IMR-90 (cell line): ENCODE measurements at regions not wholly inside any gene's neighbourhood (a gene's known extent, or its start where the extent isn't known, plus 50 kb on each side); places are given as distances from the start of the nearest gene placed in this dataset.

ENCODE experiments used
- ATAC-seq: fragments of 200-7000 bp; cut with Tn5 transposase; 2 replicates; pipeline ENCODE4 v1.9.1; 2020; ENCODE audit warnings: low read depth, mild to moderate bottlenecking, moderate library complexity
- BruUV-seq: library from RNA; stranded (reverse); fragments of 400-500 nt; replicated peaks from 2 replicates; lab custom pipeline; 2021; lab: Mats Ljungman, UMichigan
- CTCF ChIA-PET: fragments of 300-600 bp; formaldehyde crosslinking; extraction: SDS; loops from one replicate; lab custom pipeline; 2021; ENCODE audit warnings: antibody characterized with exemption; lab: Yijun Ruan, JAX
- POLR2A ChIA-PET: fragments of 300-600 bp; sonication (Branson Sonifier 250); formaldehyde crosslinking; loops from one replicate; lab custom pipeline; 2022; ENCODE audit warnings: antibody characterized with exemption; ENCODE audit not compliant: unreplicated experiment; lab: Charles Lee
- DNase-seq: peaks from one replicate; pipeline ENCODE4 v3.0.0; 2013
- H2AFZ ChIP-seq: replicated peaks from 2 replicates; pipeline ENCODE3; 2013; ENCODE audit warnings: low read length, mild to moderate bottlenecking; ENCODE audit not compliant: poor library complexity
- H2AK5ac ChIP-seq: 2 replicates; pipeline ENCODE4 v1.6.1; 2013; ENCODE audit warnings: low read depth, low read length, inconsistent platforms
- H2AK9ac ChIP-seq: replicated peaks from 2 replicates; pipeline ENCODE3; 2013; ENCODE audit warnings: mild to moderate bottlenecking, low read depth, low read length, moderate library complexity; ENCODE audit not compliant: poor library complexity
- H2BK120ac ChIP-seq: 2 replicates; pipeline ENCODE4 v1.6.1; 2013; ENCODE audit warnings: low read depth, low read length, inconsistent platforms
- H2BK15ac ChIP-seq: 3 replicates; pipeline ENCODE4 v1.6.1; 2013; ENCODE audit warnings: low read depth, low read length, inconsistent platforms
- H2BK20ac ChIP-seq: 2 replicates; pipeline ENCODE4 v1.6.1; 2013; ENCODE audit warnings: low read depth, mild to moderate bottlenecking, inconsistent platforms, low read length, moderate library complexity
- H2BK5ac ChIP-seq: 2 replicates; pipeline ENCODE4 v1.6.1; 2013; ENCODE audit warnings: mild to moderate bottlenecking, low read depth, low read length, inconsistent platforms; ENCODE audit not compliant: poor library complexity, severe bottlenecking
- H3K14ac ChIP-seq: replicated peaks from 2 replicates; pipeline ENCODE4 v1.6.1; 2013; ENCODE audit warnings: low read depth, low read length, inconsistent platforms
- H3K18ac ChIP-seq: 2 replicates; pipeline ENCODE4 v1.6.1; 2013; ENCODE audit warnings: low read depth, low read length, control low read depth
- H3K23ac ChIP-seq: 2 replicates; pipeline ENCODE4 v1.6.1; 2013; ENCODE audit warnings: low read depth, low read length, inconsistent platforms
- H3K27ac ChIP-seq: 2 replicates; pipeline ENCODE4 v1.5.1; 2013; ENCODE audit warnings: mild to moderate bottlenecking, control low read depth, low read length; ENCODE audit not compliant: insufficient read depth
- H3K27me3 ChIP-seq: 2 replicates; pipeline ENCODE4 v1.6.1; 2013; ENCODE audit warnings: low read length; ENCODE audit not compliant: control insufficient read depth, insufficient read depth
- H3K36me3 ChIP-seq: 2 replicates; pipeline ENCODE4 v1.6.1; 2013; ENCODE audit warnings: low read length, mixed read lengths; ENCODE audit not compliant: control insufficient read depth, insufficient read depth
- H3K4ac ChIP-seq: 2 replicates; pipeline ENCODE4 v1.6.1; 2013; ENCODE audit warnings: low read depth, low read length, inconsistent platforms
- H3K4me1 ChIP-seq: 2 replicates; pipeline ENCODE4 v1.6.1; 2013; ENCODE audit warnings: low read length, mixed read lengths; ENCODE audit not compliant: control insufficient read depth, insufficient read depth
- H3K4me2 ChIP-seq: 2 replicates; pipeline ENCODE4 v1.6.1; 2013; ENCODE audit warnings: low read depth, mild to moderate bottlenecking, control low read depth, low read length, moderate library complexity
- H3K4me3 ChIP-seq: 2 replicates; pipeline ENCODE4 v1.5.1; 2013; ENCODE audit warnings: low read depth, mild to moderate bottlenecking, control low read depth, low read length, moderate library complexity; ENCODE audit not compliant: insufficient read depth
- H3K56ac ChIP-seq: 2 replicates; pipeline ENCODE4 v1.6.1; 2013; ENCODE audit warnings: low read length, inconsistent platforms; ENCODE audit not compliant: insufficient read depth; ENCODE audit errors: extremely low read depth
- H3K79me1 ChIP-seq, 2 experiments: 2 replicates each; pipeline ENCODE4 v1.6.1; 2013; ENCODE audit warnings: low read length in 2 of 2, inconsistent platforms in 1 of 2, low read depth in 1 of 2
- H3K9ac ChIP-seq: 2 replicates; pipeline ENCODE4 v1.6.1; 2013; ENCODE audit warnings: low read depth, low read length, control low read depth
- H3K9me1 ChIP-seq: 2 replicates; pipeline ENCODE4 v1.6.1; 2013; ENCODE audit warnings: low read length, inconsistent platforms; ENCODE audit not compliant: insufficient read depth
- H3K9me3 ChIP-seq: 2 replicates; pipeline ENCODE4 v1.6.1; 2013; ENCODE audit warnings: low read length; ENCODE audit not compliant: control insufficient read depth, insufficient read depth
- H4K20me1 ChIP-seq: 2 replicates; pipeline ENCODE4 v1.6.1; 2013; ENCODE audit warnings: low read length, inconsistent platforms; ENCODE audit not compliant: insufficient read depth
- H4K5ac ChIP-seq: 2 replicates; pipeline ENCODE4 v1.6.1; 2013; ENCODE audit warnings: mild to moderate bottlenecking, low read depth, low read length, control low read depth
- H4K8ac ChIP-seq, 2 experiments: 2 replicates each; pipeline ENCODE4 v1.6.1; 2013; ENCODE audit warnings: low read depth in 2 of 2, low read length in 2 of 2, control low read depth in 1 of 2, inconsistent platforms in 1 of 2
- H4K91ac ChIP-seq: 2 replicates; pipeline ENCODE4 v1.6.1; 2013; ENCODE audit warnings: low read depth, low read length, inconsistent platforms; ENCODE audit not compliant: insufficient read depth
- MAFK ChIP-seq: IDR thresholded peaks from 2 replicates; pipeline ENCODE4 v1.6.1; 2012; ENCODE audit warnings: low read depth, low read length, improper control_type of control experiment
- MAZ ChIP-seq: IDR thresholded peaks from 2 replicates; pipeline ENCODE4 v1.6.1; 2012; ENCODE audit warnings: low read depth, mild to moderate bottlenecking, low read length, improper control_type of control experiment, moderate library complexity, borderline replicate concordance
- MXI1 ChIP-seq: IDR thresholded peaks from 2 replicates; pipeline ENCODE4 v1.6.1; 2012; ENCODE audit warnings: low read depth, mild to moderate bottlenecking, low read length, moderate library complexity, borderline replicate concordance
- WGBS, 2 experiments: methylation state at CpG; one replicate each; pipeline versions ENCODE4 v1.1.5 to v1.1.7; 2013; ENCODE audit warnings: missing lambda C conversion rate in 2 of 2; ENCODE audit not compliant: insufficient read length in 1 of 2; ENCODE audit errors: extremely low coverage in 2 of 2; 5-methylcytosine and 5-hydroxymethylcytosine counted together
- dilution Hi-C: fragments of 300-500 bp; cut with HindIII; formaldehyde crosslinking; loops from one replicate; pipeline ENCODE4 v1.14.3; 2018; ENCODE audit warnings: low sequenced_read_pairs; ENCODE audit not compliant: unreplicated experiment
- in situ Hi-C: fragments of 300-500 bp; cut with MboI; formaldehyde crosslinking; loops from 3 replicates; pipeline ENCODE4 v1.14.3; 2019; ENCODE audit warnings: low sequenced_read_pairs, inconsistent platforms, mixed read lengths
- intact Hi-C: fragments of 100-400 bp; cut with micrococcal nuclease; formaldehyde crosslinking; loops from 2 replicates; pipeline ENCODE4 v1.10.0; 2022
- TF ChIP-seq, protein P1 (sequence below): fragments of 150-350 bp; IDR thresholded peaks from 2 replicates; pipeline ENCODE4 v1.6.1; 2017; ENCODE audit warnings: mild to moderate bottlenecking, antibody characterized with exemption, low read length, low read depth

DNA sequence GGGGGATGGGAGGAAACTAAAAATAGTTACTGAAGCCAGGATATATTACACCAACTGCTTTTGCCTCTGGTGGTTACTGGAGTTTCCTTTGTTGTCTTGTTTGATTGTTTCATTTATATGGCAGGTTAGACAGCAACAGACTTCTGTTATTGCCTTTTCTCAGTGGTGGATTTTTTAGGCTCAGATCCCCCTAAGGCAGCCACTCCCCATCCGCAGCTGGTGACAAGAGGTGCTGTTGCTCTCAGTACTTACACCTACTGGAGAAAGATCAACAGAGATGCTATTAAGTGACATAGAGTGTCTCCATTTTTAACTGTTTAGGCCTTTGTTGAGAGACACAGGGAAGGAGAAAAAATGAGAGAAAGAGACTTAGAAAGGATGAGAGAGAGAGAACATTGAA is 552.1 kb downstream of the PKHD1 start:
- Histone ChIP-seq H2BK15ac (no peak overlapping the region), H2BK5ac (no peak overlapping the region), H4K91ac (no peak overlapping the region), H3K4me3 (no peak overlapping the region), H3K36me3 (no peaks in the 10 kb centered on the region), H3K18ac (no peak overlapping the region), H3K4me1 (no peaks in the 10 kb centered on the region), H2AK9ac (no peak overlapping the region), H4K5ac (no peak overlapping the region), H4K8ac (no peak overlapping the region), H3K79me1 (no peaks in the 10 kb centered on the region), H3K9me3 (0 out of 2 replicates have a peak, but pooled peaks cover 2% of the 10 kb centered on the region), H3K9ac (no peak overlapping the region), H3K56ac (no peak overlapping the region), H3K9me1 (no peaks in the 10 kb centered on the region), H2BK20ac (no peak overlapping the region), H2AFZ (no peak overlapping the region), H2AK5ac (no peak overlapping the region), H4K20me1 (no peaks in the 10 kb centered on the region), H3K14ac (no peak overlapping the region), H3K27me3 (no peaks in the 10 kb centered on the region), H2BK120ac (no peak overlapping the region), H3K23ac (no peak overlapping the region), H3K27ac (no peak overlapping the region), H3K4ac (no peak overlapping the region), H3K4me2 (no peak overlapping the region)
- TF ChIP-seq MXI1, result no peak
- TF ChIP-seq MAFK, result no peak
- TF ChIP-seq MAZ, result no peak
- TF ChIP-seq, protein P1, sequence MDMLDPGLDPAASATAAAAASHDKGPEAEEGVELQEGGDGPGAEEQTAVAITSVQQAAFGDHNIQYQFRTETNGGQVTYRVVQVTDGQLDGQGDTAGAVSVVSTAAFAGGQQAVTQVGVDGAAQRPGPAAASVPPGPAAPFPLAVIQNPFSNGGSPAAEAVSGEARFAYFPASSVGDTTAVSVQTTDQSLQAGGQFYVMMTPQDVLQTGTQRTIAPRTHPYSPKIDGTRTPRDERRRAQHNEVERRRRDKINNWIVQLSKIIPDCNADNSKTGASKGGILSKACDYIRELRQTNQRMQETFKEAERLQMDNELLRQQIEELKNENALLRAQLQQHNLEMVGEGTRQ, result no peak
- ATAC-seq, result no peak
- ChIA-PET CTCF (interaction anchor here (0.7 kb wide), 1 partner anchor 190 kb away, joined by 3 read pairs; no protein-coding TSS in a partner anchor), POLR2A (no interaction called here)
- in situ Hi-C loops, result no loop called here
- dilution Hi-C loops, result no loop called here
- DNase-seq, result no peak
- intact Hi-C loops, result no loop called here
- WGBS, 2 experiments, result no CpG with 5 or more reads among the region's 1 CpG
- BruUV-seq, result no TSS peak
